ENCODE measurements at regions not wholly inside any gene's neighbourhood (a gene's known extent, or its start where the extent isn't known, plus 50 kb on each side); places are given as distances from the start of the nearest gene placed in this dataset.
A peak's percentile ranks its signal among the peaks of the same experiment; 100 is the strongest.

DNA sequence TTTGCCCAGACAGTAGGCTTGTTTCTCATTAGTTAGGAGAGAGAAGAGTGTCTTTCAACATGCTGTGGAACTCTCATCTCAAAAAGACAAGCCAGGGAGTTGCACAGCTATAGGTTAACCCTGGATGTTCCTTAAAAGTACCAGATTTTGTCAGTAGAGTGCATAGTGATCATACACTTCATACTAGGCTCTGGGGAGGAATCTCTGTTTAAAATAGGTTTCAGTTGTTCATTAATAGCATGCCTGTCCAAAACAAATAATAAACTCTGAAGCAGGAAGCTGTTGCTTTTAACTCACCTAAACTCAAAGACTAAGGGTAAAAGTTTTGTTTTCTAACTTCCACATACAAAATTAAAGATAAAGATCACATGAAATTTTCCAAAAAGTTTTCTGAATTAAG is 1948.4 kb downstream of the C4orf33 start:
- no peak for DNase-seq (ENCODE audit: low read depth)
- TF ChIP-seq, protein P1, sequence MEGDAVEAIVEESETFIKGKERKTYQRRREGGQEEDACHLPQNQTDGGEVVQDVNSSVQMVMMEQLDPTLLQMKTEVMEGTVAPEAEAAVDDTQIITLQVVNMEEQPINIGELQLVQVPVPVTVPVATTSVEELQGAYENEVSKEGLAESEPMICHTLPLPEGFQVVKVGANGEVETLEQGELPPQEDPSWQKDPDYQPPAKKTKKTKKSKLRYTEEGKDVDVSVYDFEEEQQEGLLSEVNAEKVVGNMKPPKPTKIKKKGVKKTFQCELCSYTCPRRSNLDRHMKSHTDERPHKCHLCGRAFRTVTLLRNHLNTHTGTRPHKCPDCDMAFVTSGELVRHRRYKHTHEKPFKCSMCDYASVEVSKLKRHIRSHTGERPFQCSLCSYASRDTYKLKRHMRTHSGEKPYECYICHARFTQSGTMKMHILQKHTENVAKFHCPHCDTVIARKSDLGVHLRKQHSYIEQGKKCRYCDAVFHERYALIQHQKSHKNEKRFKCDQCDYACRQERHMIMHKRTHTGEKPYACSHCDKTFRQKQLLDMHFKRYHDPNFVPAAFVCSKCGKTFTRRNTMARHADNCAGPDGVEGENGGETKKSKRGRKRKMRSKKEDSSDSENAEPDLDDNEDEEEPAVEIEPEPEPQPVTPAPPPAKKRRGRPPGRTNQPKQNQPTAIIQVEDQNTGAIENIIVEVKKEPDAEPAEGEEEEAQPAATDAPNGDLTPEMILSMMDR (IDR thresholded peaks at IDR 0.05; ENCODE audit: insufficient read depth, low read depth, low read length, missing control alignments) = no peak
- H3K4me3 ChIP-seq (ENCODE audit: low read length) = no peak overlapping the region

DNA sequence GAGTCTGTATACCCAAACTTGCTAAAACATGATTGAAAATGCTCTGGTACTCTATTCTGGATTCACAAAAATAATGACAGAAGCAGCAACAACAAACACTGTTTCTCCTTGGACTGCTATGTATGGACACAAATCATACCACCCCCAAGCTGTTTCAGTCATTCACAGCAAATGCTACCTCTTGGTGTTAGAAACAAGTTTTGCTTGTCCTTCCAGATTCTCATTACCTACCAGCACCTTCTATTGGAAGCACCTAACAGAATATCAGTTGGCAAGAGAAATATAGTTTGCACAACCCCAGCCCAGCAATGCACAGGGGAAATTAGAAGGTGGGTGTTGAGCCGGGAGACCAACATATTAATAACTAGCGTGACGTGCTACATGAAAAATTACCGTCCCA is 1950.9 kb downstream of the C4orf33 start:
- no peak overlapping the region for H3K4me3 ChIP-seq (ENCODE audit: low read length)
- DNase-seq (ENCODE audit: low read depth) = peak; percentile 61
- TF ChIP-seq, protein P1 (IDR thresholded peaks at IDR 0.05; ENCODE audit: insufficient read depth, low read depth, low read length, missing control alignments) = no peak

DNA sequence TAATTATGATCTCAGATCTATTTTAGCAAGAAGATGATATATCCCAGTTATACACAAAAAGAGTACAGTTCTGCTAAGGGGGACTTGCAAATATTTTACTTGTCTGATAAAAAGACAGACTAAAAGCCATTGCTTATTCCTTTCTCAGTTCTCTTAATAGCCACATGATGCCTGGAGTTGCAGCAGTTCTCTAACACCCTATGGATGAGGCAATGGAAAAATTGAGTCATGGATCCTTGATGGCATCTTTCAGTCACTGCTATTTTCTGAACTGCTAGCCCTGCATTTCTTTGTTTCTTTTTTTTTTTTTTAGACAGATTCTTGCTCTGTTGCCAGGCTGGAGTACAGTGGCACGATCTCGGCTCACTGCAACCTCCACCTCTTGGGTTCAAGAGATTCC is 1956.7 kb downstream of the C4orf33 start:
- TF ChIP-seq, protein P1 (IDR thresholded peaks at IDR 0.05; ENCODE audit: insufficient read depth, low read depth, low read length, missing control alignments) = no peak
- DNase-seq (ENCODE audit: low read depth) = peak; percentile 33

DNA sequence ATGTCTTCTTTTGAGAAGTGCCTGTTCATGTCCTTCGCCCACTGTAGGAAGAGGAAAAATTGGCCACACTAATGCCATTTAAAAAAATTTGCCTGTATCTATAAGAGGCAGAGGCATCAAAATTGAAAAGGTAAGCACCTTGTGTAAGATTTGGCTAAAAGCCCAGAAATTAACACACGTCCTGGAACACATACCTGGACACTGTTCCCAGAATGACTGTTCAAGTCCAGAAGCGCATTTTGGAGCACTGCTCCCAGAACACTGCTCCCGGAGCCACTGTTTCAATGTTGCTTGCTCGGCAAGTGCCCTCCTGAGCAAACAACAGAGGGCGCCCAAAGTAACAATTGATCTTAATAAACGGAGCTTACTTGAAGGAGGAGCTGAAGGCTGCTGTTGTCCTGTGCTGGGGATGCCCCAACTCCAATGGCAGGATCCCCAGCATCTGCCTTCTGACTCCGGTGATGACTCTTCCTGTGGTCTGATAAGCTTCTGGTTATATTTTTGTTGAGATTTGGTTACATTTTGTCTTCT is 1958.6 kb downstream of the C4orf33 start:
- H3K4me3 ChIP-seq (ENCODE audit: low read length) = no peak overlapping the region
- peak; percentile 40 for DNase-seq (ENCODE audit: low read depth)
- TF ChIP-seq, protein P1 (IDR thresholded peaks at IDR 0.05; ENCODE audit: insufficient read depth, low read depth, low read length, missing control alignments) = no peak

More for the DNA sequence above, 1956.7 kb downstream of the C4orf33 start:
- H3K4me3 ChIP-seq (ENCODE audit: low read length) = no peak overlapping the region

DNA sequence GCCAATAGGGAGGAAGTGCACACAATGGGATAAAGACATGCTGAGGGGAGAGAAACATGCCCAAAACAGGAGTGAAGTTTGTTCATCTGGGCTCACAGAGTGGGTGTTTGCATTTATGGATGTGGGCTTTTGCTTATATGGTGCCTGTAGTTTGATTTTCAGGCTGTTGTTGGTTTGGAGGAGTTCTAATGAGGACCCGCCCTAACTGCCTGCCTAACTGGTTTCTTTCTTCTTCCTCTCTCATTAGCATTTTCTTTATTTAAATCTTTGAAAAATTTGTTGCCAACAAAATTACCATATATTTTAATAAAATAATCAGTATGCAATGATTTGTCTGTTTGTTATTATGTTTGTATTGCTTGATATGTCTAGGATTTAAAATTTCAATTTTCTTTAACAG is 1965.8 kb downstream of the C4orf33 start:
- TF ChIP-seq, protein P1 (IDR thresholded peaks at IDR 0.05; ENCODE audit: insufficient read depth, low read depth, low read length, missing control alignments) = no peak
- no peak overlapping the region for H3K4me3 ChIP-seq (ENCODE audit: low read length)
- DNase-seq (ENCODE audit: low read depth) = no peak

DNA sequence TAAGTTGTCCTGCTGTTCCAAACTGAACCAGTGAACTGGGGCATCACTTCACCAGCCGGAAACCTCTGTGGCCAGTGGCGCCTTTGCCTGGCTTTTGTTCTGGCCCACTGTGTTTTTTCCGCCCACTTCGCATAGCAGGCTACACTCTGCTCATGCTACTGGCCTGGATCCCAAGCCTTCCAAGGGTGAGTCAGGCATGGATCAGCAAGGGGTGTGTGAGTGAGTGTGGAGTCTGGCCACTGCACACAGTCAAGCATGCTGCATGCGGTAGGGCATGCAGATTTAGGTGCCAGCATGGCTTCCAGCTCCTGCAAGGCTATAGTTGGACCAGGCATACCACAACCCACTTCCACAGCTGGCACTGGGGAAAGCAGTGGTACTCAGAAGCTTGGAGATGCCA is 1967.9 kb downstream of the C4orf33 start:
- no peak overlapping the region for H3K4me3 ChIP-seq (ENCODE audit: low read length)
- DNase-seq (ENCODE audit: low read depth) = peak; percentile 34
- TF ChIP-seq, protein P1 (IDR thresholded peaks at IDR 0.05; ENCODE audit: insufficient read depth, low read depth, low read length, missing control alignments) = no peak

DNA sequence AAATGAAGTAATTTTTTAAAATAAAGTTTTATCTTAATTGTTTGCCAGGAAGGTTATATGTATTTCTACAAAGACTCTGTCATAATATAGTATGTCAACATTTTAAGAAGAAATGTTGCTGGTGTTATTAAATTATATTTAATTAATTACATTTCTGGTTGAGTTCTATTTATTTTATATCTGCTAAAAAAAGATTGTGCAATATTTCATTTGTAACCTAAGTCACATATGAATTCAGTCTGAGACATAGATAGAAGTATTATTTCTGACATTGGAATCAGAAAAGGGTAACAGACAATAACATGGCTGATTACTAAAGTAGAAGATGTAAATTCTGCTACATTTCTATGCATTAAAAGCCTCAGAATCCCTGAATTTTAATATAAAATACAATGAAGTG is 1985.1 kb downstream of the C4orf33 start:
- TF ChIP-seq, protein P1 (IDR thresholded peaks at IDR 0.05; ENCODE audit: insufficient read depth, low read depth, low read length, missing control alignments) = no peak
- no peak overlapping the region for H3K4me3 ChIP-seq (ENCODE audit: low read length)
- DNase-seq (ENCODE audit: low read depth) = no peak
